ENCODE measurements at regions not wholly inside any gene's neighbourhood (a gene's known extent, or its start where the extent isn't known, plus 50 kb on each side); places are given as distances from the start of the nearest gene placed in this dataset.

DNA sequence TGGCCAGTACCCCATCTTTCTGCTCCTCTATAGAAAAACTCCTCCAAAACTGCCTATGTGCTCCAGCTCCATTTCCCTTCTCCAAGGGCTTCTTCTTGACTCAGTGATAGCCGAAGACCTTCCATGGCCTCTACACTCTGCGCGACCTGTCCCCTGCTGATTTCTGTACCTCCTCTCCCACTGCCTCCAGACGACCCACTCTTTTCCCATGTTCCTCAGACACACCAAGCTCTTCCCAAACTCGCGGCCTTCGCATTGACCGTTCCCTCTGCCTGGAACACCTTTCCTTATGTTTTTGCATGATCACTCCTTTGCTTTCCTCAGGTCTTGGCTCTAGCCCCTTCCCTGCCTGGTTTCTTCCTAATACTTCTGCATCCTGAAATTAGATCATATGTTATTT lies 255.6 kb upstream of the SDK2 start:
- DNase-seq: no peak
- TF ChIP-seq, protein P1, sequence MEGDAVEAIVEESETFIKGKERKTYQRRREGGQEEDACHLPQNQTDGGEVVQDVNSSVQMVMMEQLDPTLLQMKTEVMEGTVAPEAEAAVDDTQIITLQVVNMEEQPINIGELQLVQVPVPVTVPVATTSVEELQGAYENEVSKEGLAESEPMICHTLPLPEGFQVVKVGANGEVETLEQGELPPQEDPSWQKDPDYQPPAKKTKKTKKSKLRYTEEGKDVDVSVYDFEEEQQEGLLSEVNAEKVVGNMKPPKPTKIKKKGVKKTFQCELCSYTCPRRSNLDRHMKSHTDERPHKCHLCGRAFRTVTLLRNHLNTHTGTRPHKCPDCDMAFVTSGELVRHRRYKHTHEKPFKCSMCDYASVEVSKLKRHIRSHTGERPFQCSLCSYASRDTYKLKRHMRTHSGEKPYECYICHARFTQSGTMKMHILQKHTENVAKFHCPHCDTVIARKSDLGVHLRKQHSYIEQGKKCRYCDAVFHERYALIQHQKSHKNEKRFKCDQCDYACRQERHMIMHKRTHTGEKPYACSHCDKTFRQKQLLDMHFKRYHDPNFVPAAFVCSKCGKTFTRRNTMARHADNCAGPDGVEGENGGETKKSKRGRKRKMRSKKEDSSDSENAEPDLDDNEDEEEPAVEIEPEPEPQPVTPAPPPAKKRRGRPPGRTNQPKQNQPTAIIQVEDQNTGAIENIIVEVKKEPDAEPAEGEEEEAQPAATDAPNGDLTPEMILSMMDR (IDR thresholded peaks at IDR 0.05): no peak
- TF ChIP-seq POLR2A (IDR thresholded peaks at IDR 0.05): no peak
- intact Hi-C loops (cut with DNase I; ENCODE audit: low total_unique reads): no loop called here
- H3K4me3 ChIP-seq: no peak overlapping the region
- no peak overlapping the region for H3K27ac ChIP-seq
- no peaks in the 10 kb centered on the region for H3K4me1 ChIP-seq
- H3K36me3 ChIP-seq: no peaks in the 10 kb centered on the region
- H3K27me3 ChIP-seq: peaks cover 0 to 24% of the 10 kb centered on the region in 2 donors
- H3K9me3 ChIP-seq: no peaks in the 10 kb centered on the region

DNA sequence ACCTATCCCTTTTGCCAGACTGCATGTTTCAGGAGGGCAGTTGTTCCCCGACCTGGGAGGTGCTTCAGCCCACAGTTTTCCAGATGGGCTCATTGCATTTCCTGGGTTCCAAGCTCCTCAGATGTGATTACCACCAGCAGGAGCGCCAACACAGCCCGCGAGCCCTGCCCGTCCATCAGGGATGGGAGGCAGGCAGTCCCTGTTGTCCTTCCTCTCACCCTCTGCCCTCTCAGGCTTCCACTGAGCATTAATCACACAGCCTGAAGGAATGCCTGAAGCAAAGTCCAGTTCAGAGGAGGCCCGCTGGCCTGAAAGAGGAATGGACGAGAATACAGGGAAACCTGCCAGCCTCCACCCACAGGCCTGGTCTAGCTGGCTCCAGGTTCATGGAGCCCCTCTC lies 256.3 kb upstream of the SDK2 start:
- intact Hi-C loops (cut with DNase I; ENCODE audit: low total_unique reads): no loop called here
- H3K4me1 ChIP-seq: no peaks in the 10 kb centered on the region
- peaks cover 0 to 24% of the 10 kb centered on the region in 2 donors for H3K27me3 ChIP-seq

DNA sequence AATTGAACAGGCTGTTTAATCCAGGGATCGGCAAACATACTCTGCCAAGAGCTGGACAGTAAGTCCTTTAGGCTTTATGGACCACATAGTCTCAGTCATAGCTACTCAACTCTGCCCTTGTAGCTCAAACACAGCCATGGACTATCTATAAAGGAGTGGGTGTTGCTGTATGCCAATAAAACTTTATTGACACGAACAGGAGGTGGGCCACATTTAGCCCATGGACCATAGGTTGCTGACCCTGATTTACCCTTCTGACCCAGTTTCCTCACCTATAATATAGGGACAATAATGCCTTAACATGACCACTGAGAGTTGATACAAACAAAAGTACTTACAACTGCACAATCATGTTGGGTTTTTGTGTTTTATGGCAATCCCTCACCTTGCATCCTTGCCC lies 257.0 kb upstream of the SDK2 start:
- intact Hi-C loops (cut with DNase I; ENCODE audit: low total_unique reads): no loop called here
- no peak overlapping the region for H3K4me3 ChIP-seq
- H3K27me3 ChIP-seq: peaks cover 0 to 24% of the 10 kb centered on the region in 2 donors
- no peaks in the 10 kb centered on the region for H3K4me1 ChIP-seq
- no peak for DNase-seq
- H3K9me3 ChIP-seq: no peaks in the 10 kb centered on the region
- H3K36me3 ChIP-seq: no peaks in the 10 kb centered on the region
- no peak overlapping the region for H3K27ac ChIP-seq
- TF ChIP-seq, protein P1 (IDR thresholded peaks at IDR 0.05): no peak
- TF ChIP-seq POLR2A (IDR thresholded peaks at IDR 0.05): no peak

More for the DNA sequence above, 256.3 kb upstream of the SDK2 start:
- no peak for DNase-seq
- Histone ChIP-seq H3K27ac (no peak overlapping the region), H3K4me3 (no peak overlapping the region), H3K36me3 (no peaks in the 10 kb centered on the region), H3K9me3 (no peaks in the 10 kb centered on the region)
- no peak for TF ChIP-seq POLR2A (IDR thresholded peaks at IDR 0.05)
- TF ChIP-seq, protein P1 (IDR thresholded peaks at IDR 0.05): no peak

DNA sequence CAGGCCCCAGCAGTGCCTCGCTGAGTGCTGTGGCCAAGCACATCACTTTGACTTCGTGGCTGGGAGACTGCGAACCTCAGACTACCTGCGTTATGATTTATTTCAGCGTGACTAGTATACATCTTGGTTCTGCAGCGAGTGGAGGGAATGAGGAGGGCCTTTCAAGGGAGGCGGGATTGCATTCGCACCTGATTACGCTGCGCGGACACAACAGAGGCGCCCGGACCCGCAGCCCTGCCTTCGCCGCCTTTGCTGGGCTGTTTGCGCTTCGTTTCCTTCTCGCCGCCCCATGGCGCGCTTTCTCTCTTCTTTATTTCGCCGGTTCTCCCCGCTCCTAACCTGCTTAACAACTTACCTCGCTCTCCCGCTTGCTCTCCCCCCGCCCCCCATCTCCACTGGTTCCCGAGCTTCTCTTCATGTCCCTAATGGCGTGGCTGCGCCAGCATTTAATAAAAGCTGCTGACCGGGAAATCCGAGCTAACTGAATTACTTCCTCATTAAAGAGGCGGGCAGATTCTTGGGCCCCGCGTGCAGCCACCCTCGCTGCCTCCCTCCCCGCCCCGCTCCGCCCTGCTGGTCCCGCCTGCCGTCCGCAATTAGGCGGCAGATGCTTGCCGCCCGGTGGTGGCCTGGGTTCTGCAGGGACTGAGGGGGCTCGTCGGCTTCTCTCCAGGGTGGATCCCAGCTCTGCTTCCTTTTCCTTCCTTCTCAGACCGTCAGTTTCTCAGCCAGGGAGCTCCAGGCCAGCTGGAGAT lies 257.6 kb upstream of the SDK2 start:
- DNase-seq: no peak
- TF ChIP-seq, protein P1 (IDR thresholded peaks at IDR 0.05): no peak
- TF ChIP-seq POLR2A (IDR thresholded peaks at IDR 0.05): no peak
- no peaks in the 10 kb centered on the region for H3K9me3 ChIP-seq
- intact Hi-C loops (cut with DNase I; ENCODE audit: low total_unique reads): no loop called here
- no peak overlapping the region for H3K27ac ChIP-seq
- H3K4me3 ChIP-seq: peak overlapping the region in 1 of 2 donors; percentile 16
- no peaks in the 10 kb centered on the region for H3K4me1 ChIP-seq
- H3K27me3 ChIP-seq: peaks cover 0 to 24% of the 10 kb centered on the region in 2 donors
- H3K36me3 ChIP-seq: no peaks in the 10 kb centered on the region

DNA sequence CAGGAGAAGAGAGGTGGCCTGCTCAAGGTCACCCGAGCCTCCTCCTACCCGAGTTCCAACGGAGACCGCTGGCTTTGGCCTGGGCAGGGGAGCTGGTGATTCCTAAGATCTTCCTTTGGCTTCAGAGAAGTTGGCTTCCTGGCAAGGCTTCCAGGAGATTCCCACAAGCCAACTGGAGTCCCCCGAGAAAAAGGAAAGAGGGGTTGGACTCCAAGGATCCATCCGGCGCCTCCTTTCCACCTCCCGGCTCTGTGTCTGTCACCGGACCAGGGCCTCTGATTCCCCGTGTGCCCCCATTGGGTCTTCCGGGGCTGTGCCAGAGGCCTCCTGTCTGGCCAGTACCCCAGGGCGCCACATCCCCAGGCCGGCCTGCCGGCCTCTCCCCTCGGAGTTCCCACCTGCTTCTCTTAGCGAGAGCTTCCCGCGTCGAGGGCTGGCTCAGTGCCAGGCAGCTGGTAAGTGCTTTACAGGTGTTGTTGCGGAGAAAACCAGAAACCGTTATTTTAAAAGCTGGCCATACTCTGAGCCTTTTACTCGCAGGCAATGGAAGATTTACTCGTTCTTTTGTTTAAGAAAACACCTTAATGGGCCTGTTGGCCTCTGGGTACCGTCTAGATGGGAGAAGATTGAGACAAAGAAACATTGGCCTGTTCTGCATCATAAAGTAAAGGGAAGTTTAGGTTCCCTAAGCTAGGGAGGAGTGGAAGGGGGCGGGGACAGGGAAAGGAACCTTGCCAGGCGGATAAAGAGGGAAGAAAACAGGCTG lies 258.4 kb upstream of the SDK2 start:
- H3K36me3 ChIP-seq: no peaks in the 10 kb centered on the region
- no peaks in the 10 kb centered on the region for H3K4me1 ChIP-seq
- DNase-seq: no peak
- intact Hi-C loops (cut with DNase I; ENCODE audit: low total_unique reads): no loop called here
- no peak overlapping the region for H3K27ac ChIP-seq
- H3K4me3 ChIP-seq: no peak overlapping the region
- H3K9me3 ChIP-seq: no peaks in the 10 kb centered on the region
- H3K27me3 ChIP-seq: peaks cover 0 to 24% of the 10 kb centered on the region in 2 donors
- TF ChIP-seq, protein P1 (IDR thresholded peaks at IDR 0.05): no peak
- TF ChIP-seq POLR2A (IDR thresholded peaks at IDR 0.05): no peak

Measured in uterus (tissue), 3 donors.